ENCODE measurements at regions not wholly inside any gene's neighbourhood (a gene's known extent, or its start where the extent isn't known, plus 50 kb on each side); places are given as distances from the start of the nearest gene placed in this dataset.

GRCh38 chr15:91476861-91477260, 376.6 kb upstream of the SLCO3A1 start:
- H4K20me1 ChIP-seq (replicated peaks; ENCODE audit: control insufficient read depth, insufficient read depth, low read length), result no peaks in the 10 kb centered on the region
- peaks cover 15 to 38% of the 10 kb centered on the region in 2 experiments for H3K4me1 ChIP-seq (replicated peaks in 1 of 2; ENCODE audit: control insufficient read depth in 2 of 2, insufficient read depth in 2 of 2, low read length in 2 of 2)
- H3K27me3 ChIP-seq (ENCODE audit: control insufficient read depth in 2 of 2, insufficient read depth in 2 of 2, low read length in 2 of 2), result no peaks in the 10 kb centered on the region
- BruUV-seq (replicated peaks), result no TSS peak
- no peaks in the 10 kb centered on the region for H3K79me2 ChIP-seq (ENCODE audit: control insufficient read depth, insufficient read depth, low read length)
- no peaks in the 10 kb centered on the region for H3K9me3 ChIP-seq (replicated peaks; ENCODE audit: control insufficient read depth, insufficient read depth, low read depth, low read length)
- ATAC-seq (peak; percentile 79), FAIRE-seq (peak; percentile 82), DNase-seq (ENCODE audit: extremely low read depth in 1 of 4, low spot score in 3 of 4) (peak; percentile 32 to 75 (median 47))
- intact Hi-C loops (cut with micrococcal nuclease) (no loop called here), in situ Hi-C loops (cut with MboI) (no loop called here)
- ChIA-PET POLR2A (interaction anchor here (0.6 to 1.6 kb wide), 2 partner anchors 10 to 37 kb away, joined by 3 to 4 read pairs; no protein-coding TSS in a partner anchor), CTCF (ENCODE audit: low intra/inter-chr PET ratio) (no interaction called here)
- H3K4me2 ChIP-seq (ENCODE audit: insufficient read depth, low read length), result no peak overlapping the region
- H2AFZ ChIP-seq (ENCODE audit: low read depth, low read length), result no peak overlapping the region
- H3K9me1 ChIP-seq (ENCODE audit: control insufficient read depth, insufficient read depth, low read length), result no peaks in the 10 kb centered on the region
- 3% methylated on average over 5 of the region's 5 CpGs for WGBS (ENCODE audit: insufficient coverage, low coverage, missing lambda C conversion rate)
- no peak overlapping the region for H3K4me3 ChIP-seq
- no peak overlapping the region for H3K9ac ChIP-seq (ENCODE audit: insufficient read depth in 1 of 2, low read depth in 2 of 2, low read length in 2 of 2)
- H3K36me3 ChIP-seq (ENCODE audit: control insufficient read depth, insufficient read depth, low read length), result no peaks in the 10 kb centered on the region
- H3K27ac ChIP-seq (ENCODE audit: extremely low read depth, low read depth, low read length), result no peak overlapping the region
- TF ChIP-seq, protein P1, sequence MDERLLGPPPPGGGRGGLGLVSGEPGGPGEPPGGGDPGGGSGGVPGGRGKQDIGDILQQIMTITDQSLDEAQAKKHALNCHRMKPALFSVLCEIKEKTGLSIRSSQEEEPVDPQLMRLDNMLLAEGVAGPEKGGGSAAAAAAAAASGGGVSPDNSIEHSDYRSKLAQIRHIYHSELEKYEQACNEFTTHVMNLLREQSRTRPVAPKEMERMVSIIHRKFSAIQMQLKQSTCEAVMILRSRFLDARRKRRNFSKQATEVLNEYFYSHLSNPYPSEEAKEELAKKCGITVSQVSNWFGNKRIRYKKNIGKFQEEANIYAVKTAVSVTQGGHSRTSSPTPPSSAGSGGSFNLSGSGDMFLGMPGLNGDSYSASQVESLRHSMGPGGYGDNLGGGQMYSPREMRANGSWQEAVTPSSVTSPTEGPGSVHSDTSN (CRISPR knock-in tag; IDR thresholded peaks at IDR 0.05; ENCODE audit: low read depth), result no peak
- TF ChIP-seq, protein P1 (tag; conservative IDR thresholded peaks at IDR 0.05; ENCODE audit: low read depth), result peak; percentile 28; the same call in 1 of the 2 replicates
- TF ChIP-seq, protein P2, sequence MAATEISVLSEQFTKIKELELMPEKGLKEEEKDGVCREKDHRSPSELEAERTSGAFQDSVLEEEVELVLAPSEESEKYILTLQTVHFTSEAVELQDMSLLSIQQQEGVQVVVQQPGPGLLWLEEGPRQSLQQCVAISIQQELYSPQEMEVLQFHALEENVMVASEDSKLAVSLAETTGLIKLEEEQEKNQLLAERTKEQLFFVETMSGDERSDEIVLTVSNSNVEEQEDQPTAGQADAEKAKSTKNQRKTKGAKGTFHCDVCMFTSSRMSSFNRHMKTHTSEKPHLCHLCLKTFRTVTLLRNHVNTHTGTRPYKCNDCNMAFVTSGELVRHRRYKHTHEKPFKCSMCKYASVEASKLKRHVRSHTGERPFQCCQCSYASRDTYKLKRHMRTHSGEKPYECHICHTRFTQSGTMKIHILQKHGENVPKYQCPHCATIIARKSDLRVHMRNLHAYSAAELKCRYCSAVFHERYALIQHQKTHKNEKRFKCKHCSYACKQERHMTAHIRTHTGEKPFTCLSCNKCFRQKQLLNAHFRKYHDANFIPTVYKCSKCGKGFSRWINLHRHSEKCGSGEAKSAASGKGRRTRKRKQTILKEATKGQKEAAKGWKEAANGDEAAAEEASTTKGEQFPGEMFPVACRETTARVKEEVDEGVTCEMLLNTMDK (IDR thresholded peaks at IDR 0.05; ENCODE audit: borderline replicate concordance, insufficient read depth, low read depth, low read length, poor library complexity, severe bottlenecking), result peak; percentile 38
- TF ChIP-seq TCF3 (CRISPR knock-in tag; IDR thresholded peaks at IDR 0.05), result peak; percentile 69
- peak; percentile 62; the same call in 1 of the 2 replicates for TF ChIP-seq ZNF407 (IDR thresholded peaks at IDR 0.05; ENCODE audit: low read depth)
- TF ChIP-seq CBFA2T2 (conservative IDR thresholded peaks at IDR 0.05), result peak; percentile 81
- TF ChIP-seq PKNOX1 (IDR thresholded peaks at IDR 0.05), result peak; percentile 63
- TF ChIP-seq STAT5A (IDR thresholded peaks at IDR 0.05; ENCODE audit: borderline replicate concordance, low read length), result peak; percentile 53; the same call in 1 of the 2 replicates
